Esophagus muscularis mucosa (tissue), 3 donors: ENCODE measurements at regions not wholly inside any gene's neighbourhood (a gene's known extent, or its start where the extent isn't known, plus 50 kb on each side); places are given as distances from the start of the nearest gene placed in this dataset.

Experiments
- CTCF ChIP-seq, 3 experiments: fragments of 200-600 bp in 2 of 3; fragments of 450-650 bp in 1 of 3; sonication (generic) in 2 of 3; IDR thresholded peaks; one replicate each; pipeline ENCODE4 v1.5.1; 2017 to 2019; ENCODE audit warnings: antibody characterized with exemption in 3 of 3, mild to moderate bottlenecking in 2 of 3, moderate library complexity in 1 of 3
- POLR2A ChIP-seq: fragments of 450-650 bp; IDR thresholded peaks from one replicate; pipeline ENCODE4 v1.6.1; 2017; ENCODE audit warnings: antibody characterized with exemption, moderate library complexity, mild to moderate bottlenecking, low read depth

DNA sequence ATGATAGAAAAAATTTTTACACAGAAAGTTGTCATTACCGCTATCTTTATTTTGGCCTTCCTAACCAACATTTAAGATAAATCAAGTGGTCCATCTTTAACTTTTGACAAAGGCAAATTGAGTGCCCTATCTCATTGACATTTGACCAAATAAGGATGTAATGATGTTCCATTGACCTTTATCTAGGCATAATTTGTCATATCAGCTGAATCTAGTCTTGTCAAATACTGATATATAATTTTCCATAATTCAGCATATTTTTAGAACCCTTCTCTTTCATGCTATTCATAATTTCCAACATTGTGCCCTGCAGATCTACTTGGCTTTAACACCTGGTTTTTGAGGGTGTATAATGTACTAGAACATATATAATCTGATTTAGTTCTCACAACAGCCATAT is 63.8 kb downstream of the XCL1 start:
- TF ChIP-seq CTCF (IDR thresholded peaks at IDR 0.05): no peak
- TF ChIP-seq POLR2A: no peak
